T-helper 17 cell (primary cell): ENCODE measurements at regions not wholly inside any gene's neighbourhood (a gene's known extent, or its start where the extent isn't known, plus 50 kb on each side); places are given as distances from the start of the nearest gene placed in this dataset.
"Not testable (repeated sequence)": the region's sequence is repeated elsewhere in the genome, so short reads cannot be mapped to it uniquely, and the experiment has no call there.

ENCODE experiments used
- ATAC-seq: fragments of 150-1000 bp; cut with Tn5 transposase; 2 replicates; pipeline ENCODE4 v1.10.0; 2021; ENCODE audit warnings: mild to moderate bottlenecking, moderate library complexity
- DNase-seq, 3 donors: peaks; one replicate each; pipeline versions ENCODE4 v3.0.0 to v3.0.0-alpha.2; 2020 to 2021
- H3K9me3 ChIP-seq: one replicate; pipeline ENCODE4 v1.7.0; 2013; ENCODE audit warnings: low read length, mild to moderate bottlenecking; ENCODE audit not compliant: control insufficient read depth, poor library complexity, severe bottlenecking
- H3K27ac Mint-ChIP-seq: one replicate; pipeline ENCODE4 v1.8.0; 2022; ENCODE audit warnings: mild to moderate bottlenecking, moderate library complexity, mixed read lengths
- H3K27me3 Mint-ChIP-seq: one replicate; pipeline ENCODE4 v1.8.0; 2022; ENCODE audit warnings: mixed read lengths
- H3K36me3 Mint-ChIP-seq: one replicate; pipeline ENCODE4 v1.8.0; 2022; ENCODE audit warnings: low read depth, mixed read lengths
- H3K4me1 Mint-ChIP-seq: one replicate; pipeline ENCODE4 v1.8.0; 2022; ENCODE audit warnings: mild to moderate bottlenecking, mixed read lengths
- H3K4me3 Mint-ChIP-seq: one replicate; pipeline ENCODE4 v1.8.0; 2022; ENCODE audit warnings: mild to moderate bottlenecking, moderate library complexity, mixed read lengths

- DNase-seq: no peak
- ATAC-seq: no peak
- H3K27me3 Mint-ChIP-seq: no peaks in the 10 kb centered on the region
- no peaks in the 10 kb centered on the region for H3K9me3 ChIP-seq
- H3K36me3 Mint-ChIP-seq: no peaks in the 10 kb centered on the region
- no peak overlapping the region for H3K4me3 Mint-ChIP-seq
- no peaks in the 10 kb centered on the region for H3K4me1 Mint-ChIP-seq
- H3K27ac Mint-ChIP-seq: no peak overlapping the region
Observed at GRCh38 chr1:59212706-59213105, 84.2 kb upstream of the FGGY start.

- Mint-ChIP-seq H3K36me3 (no peaks in the 10 kb centered on the region), H3K27ac (no peak overlapping the region), H3K27me3 (no peaks in the 10 kb centered on the region), H3K4me1 (no peaks in the 10 kb centered on the region), H3K4me3 (no peak overlapping the region)
- DNase-seq (no peak), ATAC-seq (no peak)
- no peaks in the 10 kb centered on the region for H3K9me3 ChIP-seq
Observed at GRCh38 chr1:59214248-59215208, 82.4 kb upstream of the FGGY start.

- Mint-ChIP-seq H3K27me3 (no peaks in the 10 kb centered on the region), H3K27ac (no peak overlapping the region), H3K4me3 (no peak overlapping the region), H3K4me1 (no peaks in the 10 kb centered on the region), H3K36me3 (no peaks in the 10 kb centered on the region)
- ATAC-seq (no peak), DNase-seq (no peak)
- H3K9me3 ChIP-seq: no peaks in the 10 kb centered on the region
Observed at GRCh38 chr1:59215766-59216291, 81.1 kb upstream of the FGGY start.

- not testable (repeated sequence) for H3K36me3 Mint-ChIP-seq, DNase-seq, ATAC-seq, H3K27me3 Mint-ChIP-seq, H3K4me3 Mint-ChIP-seq, H3K9me3 ChIP-seq, H3K27ac Mint-ChIP-seq, H3K4me1 Mint-ChIP-seq
Observed at GRCh38 chr1:59217439-59217838, 79.5 kb upstream of the FGGY start.

GRCh38 chr1:59218521-59219236 is 78.2 kb upstream of the FGGY start:
- no peak overlapping the region for H3K4me3 Mint-ChIP-seq
- ATAC-seq (no peak), DNase-seq (no peak)
- no peak overlapping the region for H3K27ac Mint-ChIP-seq
- no peaks in the 10 kb centered on the region for H3K4me1 Mint-ChIP-seq
- H3K9me3 ChIP-seq: no peaks in the 10 kb centered on the region
- H3K27me3 Mint-ChIP-seq: no peaks in the 10 kb centered on the region
- H3K36me3 Mint-ChIP-seq: no peaks in the 10 kb centered on the region

- Mint-ChIP-seq H3K4me1 (no peaks in the 10 kb centered on the region), H3K27ac (no peak overlapping the region), H3K27me3 (no peaks in the 10 kb centered on the region), H3K36me3 (no peaks in the 10 kb centered on the region), H3K4me3 (no peak overlapping the region)
- H3K9me3 ChIP-seq: no peaks in the 10 kb centered on the region
- DNase-seq (no peak), ATAC-seq (no peak)
Observed at GRCh38 chr1:59219916-59220315, 77.0 kb upstream of the FGGY start.

GRCh38 chr1:59220356-59220755 is 76.5 kb upstream of the FGGY start:
- Mint-ChIP-seq H3K4me3 (no peak overlapping the region), H3K36me3 (no peaks in the 10 kb centered on the region), H3K27ac (no peak overlapping the region), H3K27me3 (no peaks in the 10 kb centered on the region), H3K4me1 (no peaks in the 10 kb centered on the region)
- no peak for ATAC-seq
- H3K9me3 ChIP-seq: no peaks in the 10 kb centered on the region
- no peak for DNase-seq

- no peaks in the 10 kb centered on the region for H3K27me3 Mint-ChIP-seq
- no peak overlapping the region for H3K27ac Mint-ChIP-seq
- DNase-seq (no peak), ATAC-seq (no peak)
- no peak overlapping the region for H3K4me3 Mint-ChIP-seq
- H3K4me1 Mint-ChIP-seq: no peaks in the 10 kb centered on the region
- H3K36me3 Mint-ChIP-seq: no peaks in the 10 kb centered on the region
- H3K9me3 ChIP-seq: no peaks in the 10 kb centered on the region
Observed at GRCh38 chr1:59223198-59223597, 73.7 kb upstream of the FGGY start.

GRCh38 chr1:59223989-59224634 is 72.8 kb upstream of the FGGY start:
- no peaks in the 10 kb centered on the region for H3K36me3 Mint-ChIP-seq
- H3K9me3 ChIP-seq: no peaks in the 10 kb centered on the region
- ATAC-seq (no peak), DNase-seq (no peak)
- H3K27ac Mint-ChIP-seq: no peak overlapping the region
- H3K27me3 Mint-ChIP-seq: no peaks in the 10 kb centered on the region
- H3K4me3 Mint-ChIP-seq: no peak overlapping the region
- no peaks in the 10 kb centered on the region for H3K4me1 Mint-ChIP-seq

GRCh38 chr1:59225594-59226316 is 71.1 kb upstream of the FGGY start:
- Mint-ChIP-seq H3K36me3 (peaks cover 1% of the 10 kb centered on the region), H3K27ac (no peak overlapping the region), H3K4me1 (no peaks in the 10 kb centered on the region), H3K27me3 (no peaks in the 10 kb centered on the region), H3K4me3 (no peak overlapping the region)
- no peak for ATAC-seq
- H3K9me3 ChIP-seq: no peaks in the 10 kb centered on the region
- no peak for DNase-seq

GRCh38 chr1:59229138-59229537 is 67.8 kb upstream of the FGGY start:
- no peak overlapping the region for H3K4me3 Mint-ChIP-seq
- no peaks in the 10 kb centered on the region for H3K9me3 ChIP-seq
- ATAC-seq: no peak
- no peak for DNase-seq
- no peaks in the 10 kb centered on the region for H3K27me3 Mint-ChIP-seq
- no peaks in the 10 kb centered on the region for H3K4me1 Mint-ChIP-seq
- peaks cover 2% of the 10 kb centered on the region for H3K36me3 Mint-ChIP-seq
- H3K27ac Mint-ChIP-seq: no peak overlapping the region

- Mint-ChIP-seq H3K36me3 (peaks cover 2% of the 10 kb centered on the region), H3K4me3 (no peak overlapping the region), H3K27ac (no peak overlapping the region), H3K27me3 (peaks cover 4% of the 10 kb centered on the region), H3K4me1 (no peaks in the 10 kb centered on the region)
- no peak for ATAC-seq
- no peak for DNase-seq
- H3K9me3 ChIP-seq: no peaks in the 10 kb centered on the region
Observed at GRCh38 chr1:59230622-59231021, 66.3 kb upstream of the FGGY start.

- no peak for ATAC-seq
- H3K27me3 Mint-ChIP-seq: peaks cover 4% of the 10 kb centered on the region
- H3K4me3 Mint-ChIP-seq: no peak overlapping the region
- no peaks in the 10 kb centered on the region for H3K4me1 Mint-ChIP-seq
- H3K27ac Mint-ChIP-seq: no peak overlapping the region
- no peaks in the 10 kb centered on the region for H3K9me3 ChIP-seq
- no peak for DNase-seq
- peaks cover 2% of the 10 kb centered on the region for H3K36me3 Mint-ChIP-seq
Observed at GRCh38 chr1:59232216-59232615, 64.7 kb upstream of the FGGY start.
